ENCODE measurements at regions not wholly inside any gene's neighbourhood (a gene's known extent, or its start where the extent isn't known, plus 50 kb on each side); places are given as distances from the start of the nearest gene placed in this dataset.

GRCh38 chr6:5946701-5947100 is 60.0 kb downstream of the NRN1 start:
- no peak for DNase-seq

GRCh38 chr6:5946181-5946580 is 60.5 kb downstream of the NRN1 start:
- DNase-seq: no peak

- DNase-seq: no peak
Measured at GRCh38 chr6:5943591-5943990, 63.1 kb downstream of the NRN1 start.

GRCh38 chr6:5942591-5942990 is 64.1 kb downstream of the NRN1 start:
- no peak for DNase-seq

GRCh38 chr6:5941188-5941587 is 65.5 kb downstream of the NRN1 start:
- DNase-seq: no peak

GRCh38 chr6:5938934-5939333 is 67.8 kb downstream of the NRN1 start:
- DNase-seq: no peak

- no peak for DNase-seq
Measured at GRCh38 chr6:5937936-5938706, 68.6 kb downstream of the NRN1 start.

- DNase-seq: no peak
Measured at GRCh38 chr6:5937169-5937909, 69.4 kb downstream of the NRN1 start.

- DNase-seq: no peak
Measured at GRCh38 chr6:5936631-5937030, 70.1 kb downstream of the NRN1 start.

GRCh38 chr6:5936140-5936539 is 70.6 kb downstream of the NRN1 start:
- no peak for DNase-seq

GRCh38 chr6:5930968-5931367 is 75.8 kb downstream of the NRN1 start:
- DNase-seq: no peak

GRCh38 chr6:5930143-5930770 is 76.5 kb downstream of the NRN1 start:
- DNase-seq: peak; percentile 25

- no peak for DNase-seq
Measured at GRCh38 chr6:5923840-5924239, 82.9 kb downstream of the NRN1 start.

- no peak for DNase-seq
Measured at GRCh38 chr6:5922230-5922629, 84.5 kb downstream of the NRN1 start.

GRCh38 chr6:5909721-5910120 is 97.0 kb downstream of the NRN1 start:
- no peak for DNase-seq

- DNase-seq: no peak
Measured at GRCh38 chr6:5906842-5907241, 99.9 kb downstream of the NRN1 start.

- no peak for DNase-seq
Measured at GRCh38 chr6:5906340-5906670, 100.4 kb downstream of the NRN1 start.

- no peak for DNase-seq
Measured at GRCh38 chr6:5905431-5906339, 101.0 kb downstream of the NRN1 start.

GRCh38 chr6:5904532-5904931 is 102.2 kb downstream of the NRN1 start:
- DNase-seq: no peak

- no peak for DNase-seq
Measured at GRCh38 chr6:5899216-5900045, 107.3 kb downstream of the NRN1 start.

- DNase-seq: no peak
Measured at GRCh38 chr6:5898563-5898962, 108.2 kb downstream of the NRN1 start.

GRCh38 chr6:5898102-5898501 is 108.6 kb downstream of the NRN1 start:
- no peak for DNase-seq

All from activated CD4-positive, alpha-beta T cell treated with anti-CD3 and anti-CD28 coated beads, Interleukin-2, Interleukin-6, amounts not matched to agents 100 ng/mL and 50 ng/mL, durations not matched to agents 16 hours and 8 hours (primary cell).